NT2/D1 (cell line): ENCODE measurements at regions not wholly inside any gene's neighbourhood (a gene's known extent, or its start where the extent isn't known, plus 50 kb on each side); places are given as distances from the start of the nearest gene placed in this dataset.

Experiments
- SUZ12 ChIP-seq: IDR thresholded peaks from 2 replicates; pipeline ENCODE4 v1.6.1; 2011; ENCODE audit not compliant: insufficient read length, insufficient read depth; ENCODE audit errors: extremely low read depth
- YY1 ChIP-seq: IDR thresholded peaks from 2 replicates; pipeline ENCODE4 v1.6.1; 2011; ENCODE audit not compliant: insufficient read length, insufficient read depth
- ZNF274 ChIP-seq: IDR thresholded peaks from 2 replicates; pipeline ENCODE4 v1.6.1; 2011; ENCODE audit warnings: mild to moderate bottlenecking, low read depth, low read length

DNA sequence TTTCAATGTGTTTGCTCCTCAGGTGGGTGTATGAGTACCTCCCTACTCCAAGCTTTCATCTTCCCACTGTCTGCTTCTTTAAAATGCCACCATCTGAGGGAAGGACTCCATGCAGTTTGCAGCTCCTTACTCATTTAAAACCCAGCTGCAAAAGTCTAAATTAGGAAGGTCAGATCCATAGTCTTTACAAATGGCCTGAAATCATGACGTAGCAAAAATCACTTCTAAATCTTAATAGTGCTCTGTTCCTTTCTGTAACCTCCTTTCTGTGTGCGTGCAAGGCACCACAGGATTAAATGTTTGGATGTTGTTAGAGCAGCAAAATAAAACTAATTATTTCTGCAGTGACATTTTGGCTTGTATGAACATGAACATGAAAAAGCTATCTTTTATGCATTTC lies 366.9 kb upstream of the IGFBP3 start:
- TF ChIP-seq ZNF274 (no peak), SUZ12 (no peak), YY1 (no peak)
